Gastroesophageal sphincter (tissue), 3 donors: ENCODE measurements at regions not wholly inside any gene's neighbourhood (a gene's known extent, or its start where the extent isn't known, plus 50 kb on each side); places are given as distances from the start of the nearest gene placed in this dataset.

Source experiments
- EP300 ChIP-seq: sonication (generic); formaldehyde crosslinking; IDR thresholded peaks from one replicate; pipeline ENCODE4 v1.6.1; 2017; ENCODE audit warnings: antibody characterized with exemption, mild to moderate bottlenecking
- POLR2A ChIP-seq, 2 donors: fragments of 450-650 bp; IDR thresholded peaks; one replicate each; pipeline ENCODE4 v1.6.1; 2017; ENCODE audit warnings: antibody characterized with exemption in 2 of 2, mild to moderate bottlenecking in 2 of 2, moderate library complexity in 1 of 2
- POLR2AphosphoS5 ChIP-seq: sonication (generic); formaldehyde crosslinking; IDR thresholded peaks from one replicate; pipeline ENCODE4 v1.6.1; 2017; ENCODE audit warnings: antibody characterized with exemption
- TF ChIP-seq, protein P1 (sequence below), 4 experiments: fragments of 200-600 bp in 2 of 4; fragments of 450-650 bp in 2 of 4; sonication (generic) in 1 of 4; IDR thresholded peaks; one replicate each; pipeline ENCODE4 v1.5.1; 2017 to 2019; ENCODE audit warnings: antibody characterized with exemption in 4 of 4, mild to moderate bottlenecking in 2 of 4, moderate library complexity in 2 of 4

GRCh38 chr5:111636736-111637135 is 120.3 kb downstream of the NREP start:
- no peak for TF ChIP-seq POLR2A (IDR thresholded peaks at IDR 0.05)
- TF ChIP-seq, protein P1, sequence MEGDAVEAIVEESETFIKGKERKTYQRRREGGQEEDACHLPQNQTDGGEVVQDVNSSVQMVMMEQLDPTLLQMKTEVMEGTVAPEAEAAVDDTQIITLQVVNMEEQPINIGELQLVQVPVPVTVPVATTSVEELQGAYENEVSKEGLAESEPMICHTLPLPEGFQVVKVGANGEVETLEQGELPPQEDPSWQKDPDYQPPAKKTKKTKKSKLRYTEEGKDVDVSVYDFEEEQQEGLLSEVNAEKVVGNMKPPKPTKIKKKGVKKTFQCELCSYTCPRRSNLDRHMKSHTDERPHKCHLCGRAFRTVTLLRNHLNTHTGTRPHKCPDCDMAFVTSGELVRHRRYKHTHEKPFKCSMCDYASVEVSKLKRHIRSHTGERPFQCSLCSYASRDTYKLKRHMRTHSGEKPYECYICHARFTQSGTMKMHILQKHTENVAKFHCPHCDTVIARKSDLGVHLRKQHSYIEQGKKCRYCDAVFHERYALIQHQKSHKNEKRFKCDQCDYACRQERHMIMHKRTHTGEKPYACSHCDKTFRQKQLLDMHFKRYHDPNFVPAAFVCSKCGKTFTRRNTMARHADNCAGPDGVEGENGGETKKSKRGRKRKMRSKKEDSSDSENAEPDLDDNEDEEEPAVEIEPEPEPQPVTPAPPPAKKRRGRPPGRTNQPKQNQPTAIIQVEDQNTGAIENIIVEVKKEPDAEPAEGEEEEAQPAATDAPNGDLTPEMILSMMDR (IDR thresholded peaks at IDR 0.05) = no peak
- no peak for TF ChIP-seq POLR2AphosphoS5
- no peak for TF ChIP-seq EP300
